Activated T-cell treated with anti-CD3 and anti-CD28 coated beads for 4 hours (primary cell): ENCODE measurements at regions not wholly inside any gene's neighbourhood (a gene's known extent, or its start where the extent isn't known, plus 50 kb on each side); places are given as distances from the start of the nearest gene placed in this dataset.

ENCODE experiments used
- DNase-seq: peaks from one replicate; pipeline ENCODE4 v3.0.0-alpha.2; 2020

- DNase-seq: no peak
These were observed 68.3 kb downstream of the CHST1 start for GRCh38 chr11:45597097-45597496.

GRCh38 chr11:45596571-45596970 is 68.9 kb downstream of the CHST1 start:
- DNase-seq: no peak

GRCh38 chr11:45593992-45594391 is 71.4 kb downstream of the CHST1 start:
- DNase-seq: no peak

GRCh38 chr11:45592636-45593035 is 72.8 kb downstream of the CHST1 start:
- DNase-seq: no peak

GRCh38 chr11:45590743-45591142 is 74.7 kb downstream of the CHST1 start:
- no peak for DNase-seq

- no peak for DNase-seq
These were observed 80.2 kb downstream of the CHST1 start for GRCh38 chr11:45585205-45585604.

GRCh38 chr11:45583981-45584566 is 81.3 kb downstream of the CHST1 start:
- DNase-seq: no peak

GRCh38 chr11:45580399-45580798 is 85.0 kb downstream of the CHST1 start:
- DNase-seq: no peak

- no peak for DNase-seq
These were observed 87.1 kb downstream of the CHST1 start for GRCh38 chr11:45578316-45578715.

- no peak for DNase-seq
These were observed 87.7 kb downstream of the CHST1 start for GRCh38 chr11:45577752-45578151.

GRCh38 chr11:45576461-45577215 is 88.8 kb downstream of the CHST1 start:
- DNase-seq: no peak

GRCh38 chr11:45573728-45574127 is 91.7 kb downstream of the CHST1 start:
- DNase-seq: no peak

- DNase-seq: no peak
These were observed 92.9 kb downstream of the CHST1 start for GRCh38 chr11:45572354-45573123.

GRCh38 chr11:45569776-45570175 is 95.6 kb downstream of the CHST1 start:
- DNase-seq: no peak

GRCh38 chr11:45568049-45568448 is 97.4 kb downstream of the CHST1 start:
- DNase-seq: no peak

- DNase-seq: no peak
These were observed 99.9 kb downstream of the CHST1 start for GRCh38 chr11:45565446-45565988.

- no peak for DNase-seq
These were observed 101.6 kb downstream of the CHST1 start for GRCh38 chr11:45563810-45564209.

GRCh38 chr11:45563171-45563570 is 102.3 kb downstream of the CHST1 start:
- DNase-seq: no peak

- DNase-seq: no peak
These were observed 104.5 kb downstream of the CHST1 start for GRCh38 chr11:45560913-45561281.

GRCh38 chr11:45560155-45560912 is 105.1 kb downstream of the CHST1 start:
- DNase-seq: no peak

- DNase-seq: no peak
These were observed 108.3 kb downstream of the CHST1 start for GRCh38 chr11:45556851-45557707.
